ENCODE measurements at regions not wholly inside any gene's neighbourhood (a gene's known extent, or its start where the extent isn't known, plus 50 kb on each side); places are given as distances from the start of the nearest gene placed in this dataset.

DNA sequence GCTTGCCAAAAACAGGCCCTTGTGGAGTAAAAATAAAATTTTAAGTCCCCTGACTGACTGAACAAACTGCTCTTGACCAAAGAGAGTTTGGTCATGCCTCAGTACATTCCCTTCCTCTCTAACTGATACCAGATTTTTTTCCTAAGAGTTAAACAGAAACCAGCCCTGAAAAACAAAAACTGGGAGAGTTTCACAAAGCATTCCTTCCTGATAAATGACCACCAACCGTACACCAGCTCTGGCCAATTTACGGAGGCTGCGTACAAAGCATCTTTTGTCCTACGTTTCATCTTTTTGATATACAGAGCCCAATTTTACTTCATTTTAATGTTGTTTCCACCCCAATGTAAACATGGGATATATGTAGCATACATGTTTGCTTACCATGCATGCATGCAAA, 477.4 kb upstream of the HTR1E start:
- CTCF ChIA-PET, result no interaction called here
- no peak overlapping the region for H3K27ac ChIP-seq (ENCODE audit: low read length)
- BruUV-seq (replicated peaks), result no TSS peak
- H3K36me3 ChIP-seq (ENCODE audit: low read depth, low read length), result no peaks in the 10 kb centered on the region
- TF ChIP-seq, protein P1, sequence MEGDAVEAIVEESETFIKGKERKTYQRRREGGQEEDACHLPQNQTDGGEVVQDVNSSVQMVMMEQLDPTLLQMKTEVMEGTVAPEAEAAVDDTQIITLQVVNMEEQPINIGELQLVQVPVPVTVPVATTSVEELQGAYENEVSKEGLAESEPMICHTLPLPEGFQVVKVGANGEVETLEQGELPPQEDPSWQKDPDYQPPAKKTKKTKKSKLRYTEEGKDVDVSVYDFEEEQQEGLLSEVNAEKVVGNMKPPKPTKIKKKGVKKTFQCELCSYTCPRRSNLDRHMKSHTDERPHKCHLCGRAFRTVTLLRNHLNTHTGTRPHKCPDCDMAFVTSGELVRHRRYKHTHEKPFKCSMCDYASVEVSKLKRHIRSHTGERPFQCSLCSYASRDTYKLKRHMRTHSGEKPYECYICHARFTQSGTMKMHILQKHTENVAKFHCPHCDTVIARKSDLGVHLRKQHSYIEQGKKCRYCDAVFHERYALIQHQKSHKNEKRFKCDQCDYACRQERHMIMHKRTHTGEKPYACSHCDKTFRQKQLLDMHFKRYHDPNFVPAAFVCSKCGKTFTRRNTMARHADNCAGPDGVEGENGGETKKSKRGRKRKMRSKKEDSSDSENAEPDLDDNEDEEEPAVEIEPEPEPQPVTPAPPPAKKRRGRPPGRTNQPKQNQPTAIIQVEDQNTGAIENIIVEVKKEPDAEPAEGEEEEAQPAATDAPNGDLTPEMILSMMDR (conservative IDR thresholded peaks at IDR 0.05; ENCODE audit: low read depth, low read length), result no peak
- no peak for TF ChIP-seq EZH2phosphoT487 (IDR thresholded peaks at IDR 0.05; ENCODE audit: borderline replicate concordance, low read length)
- no peak for TF ChIP-seq EZH2 (IDR thresholded peaks at IDR 0.05; ENCODE audit: low read length, unreplicated experiment)
- no peaks in the 10 kb centered on the region for H3F3A ChIP-seq (ENCODE audit: low read length, unreplicated experiment)
- ATAC-seq (no peak), DNase-seq (no peak)
- H3K4me2 ChIP-seq (ENCODE audit: low read length), result no peak overlapping the region
- no peak overlapping the region for H2AFZ ChIP-seq (ENCODE audit: low read length)
- intact Hi-C loops (cut with micrococcal nuclease), result no loop called here
- H4K20me1 ChIP-seq (ENCODE audit: low read length), result no peaks in the 10 kb centered on the region
- POLR2A ChIA-PET (ENCODE audit: unreplicated experiment), result no interaction called here
- H3K4me1 ChIP-seq (ENCODE audit: insufficient read depth, low read length), result no peaks in the 10 kb centered on the region
- no peaks in the 10 kb centered on the region for H3K9me2 ChIP-seq (replicated peaks; ENCODE audit: low read length)
- H3K9ac ChIP-seq (ENCODE audit: low read length), result no peak overlapping the region
- H3K27me3 ChIP-seq (ENCODE audit: low read length), result no peaks in the 10 kb centered on the region
- no peaks in the 10 kb centered on the region for H3K79me2 ChIP-seq (ENCODE audit: low read length)
- 0 out of 2 replicates have a peak, but pooled peaks cover 6% of the 10 kb centered on the region for H3K9me3 ChIP-seq (ENCODE audit: low read length)
- H3K4me3 ChIP-seq (ENCODE audit: low read length), result no peak overlapping the region

DNA sequence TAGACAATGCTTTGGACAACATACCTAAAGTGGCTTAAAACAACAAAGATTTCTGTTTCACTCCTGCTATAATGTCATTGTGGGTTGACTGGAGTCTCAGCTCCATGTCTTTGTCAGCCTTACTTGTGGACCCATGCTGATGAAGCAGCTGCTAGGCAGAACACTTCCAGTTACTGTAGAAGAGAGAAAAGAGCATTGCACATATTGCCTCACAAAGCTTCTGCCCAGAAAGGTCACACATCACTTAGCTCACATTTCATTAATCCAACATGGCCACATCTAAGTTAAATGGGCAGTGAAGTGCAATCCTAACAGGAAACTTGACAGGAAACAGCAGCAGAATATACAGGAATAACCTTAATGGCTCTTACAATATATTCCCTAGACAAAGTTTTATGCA, 480.5 kb upstream of the HTR1E start:
- H3K36me3 ChIP-seq (ENCODE audit: low read depth, low read length), result no peaks in the 10 kb centered on the region
- H3K27ac ChIP-seq (ENCODE audit: low read length), result no peak overlapping the region
- TF ChIP-seq EZH2 (IDR thresholded peaks at IDR 0.05; ENCODE audit: low read length, unreplicated experiment), result no peak
- TF ChIP-seq, protein P1 (conservative IDR thresholded peaks at IDR 0.05; ENCODE audit: low read depth, low read length), result no peak
- no peak for TF ChIP-seq EZH2phosphoT487 (IDR thresholded peaks at IDR 0.05; ENCODE audit: borderline replicate concordance, low read length)
- H3K4me3 ChIP-seq (ENCODE audit: low read length), result no peak overlapping the region
- POLR2A ChIA-PET (ENCODE audit: unreplicated experiment), result no interaction called here
- CTCF ChIA-PET, result no interaction called here
- DNase-seq (no peak), ATAC-seq (no peak)
- no TSS peak for BruUV-seq (replicated peaks)
- no peak overlapping the region for H2AFZ ChIP-seq (ENCODE audit: low read length)
- 0 out of 2 replicates have a peak, but pooled peaks cover 6% of the 10 kb centered on the region for H3K9me3 ChIP-seq (ENCODE audit: low read length)
- H3F3A ChIP-seq (ENCODE audit: low read length, unreplicated experiment), result no peaks in the 10 kb centered on the region
- no peak overlapping the region for H3K9ac ChIP-seq (ENCODE audit: low read length)
- no peaks in the 10 kb centered on the region for H3K79me2 ChIP-seq (ENCODE audit: low read length)
- no peaks in the 10 kb centered on the region for H3K4me1 ChIP-seq (ENCODE audit: insufficient read depth, low read length)
- no peak overlapping the region for H3K4me2 ChIP-seq (ENCODE audit: low read length)
- no peaks in the 10 kb centered on the region for H4K20me1 ChIP-seq (ENCODE audit: low read length)
- H3K27me3 ChIP-seq (ENCODE audit: low read length), result no peaks in the 10 kb centered on the region
- intact Hi-C loops (cut with micrococcal nuclease), result no loop called here
- H3K9me2 ChIP-seq (replicated peaks; ENCODE audit: low read length), result no peaks in the 10 kb centered on the region

DNA sequence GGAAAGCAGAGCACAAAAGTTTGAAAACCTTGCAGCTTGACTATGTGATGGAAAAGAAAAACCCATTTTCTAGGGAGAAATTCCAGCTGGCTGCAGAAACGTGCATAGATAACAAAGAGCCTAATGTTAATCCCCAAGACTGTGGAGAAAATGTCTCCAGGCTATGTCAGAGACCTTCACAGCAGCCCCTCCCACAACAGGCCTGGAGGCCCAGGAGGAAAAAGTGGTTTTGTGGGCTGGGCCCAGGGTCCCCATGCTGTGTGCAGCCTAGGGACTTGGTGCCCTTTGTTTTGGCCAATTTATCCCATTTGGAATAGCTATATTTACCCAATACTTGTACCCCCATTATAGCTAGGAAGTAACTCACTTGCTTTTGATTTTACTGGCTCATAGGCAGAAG, 484.1 kb upstream of the HTR1E start:
- Histone ChIP-seq H3K4me3 (ENCODE audit: low read length) (no peak overlapping the region), H3K4me1 (ENCODE audit: insufficient read depth, low read length) (no peaks in the 10 kb centered on the region), H3K4me2 (ENCODE audit: low read length) (no peak overlapping the region), H3K9ac (ENCODE audit: low read length) (no peak overlapping the region), H3K79me2 (ENCODE audit: low read length) (no peaks in the 10 kb centered on the region), H4K20me1 (ENCODE audit: low read length) (no peaks in the 10 kb centered on the region), H3F3A (ENCODE audit: low read length, unreplicated experiment) (no peaks in the 10 kb centered on the region), H2AFZ (ENCODE audit: low read length) (no peak overlapping the region), H3K9me2 (replicated peaks; ENCODE audit: low read length) (no peaks in the 10 kb centered on the region), H3K9me3 (ENCODE audit: low read length) (0 out of 2 replicates have a peak, but pooled peaks cover 6% of the 10 kb centered on the region), H3K27me3 (ENCODE audit: low read length) (no peaks in the 10 kb centered on the region), H3K27ac (ENCODE audit: low read length) (no peak overlapping the region), H3K36me3 (ENCODE audit: low read depth, low read length) (no peaks in the 10 kb centered on the region)
- BruUV-seq (replicated peaks), result no TSS peak
- ChIA-PET POLR2A (ENCODE audit: unreplicated experiment) (no interaction called here), CTCF (no interaction called here)
- DNase-seq (no peak), ATAC-seq (no peak)
- TF ChIP-seq EZH2phosphoT487 (IDR thresholded peaks at IDR 0.05; ENCODE audit: borderline replicate concordance, low read length), result no peak
- intact Hi-C loops (cut with micrococcal nuclease), result no loop called here

Measured in PC-3 (cell line).